Breast epithelium (tissue), 3 donors: ENCODE measurements at regions not wholly inside any gene's neighbourhood (a gene's known extent, or its start where the extent isn't known, plus 50 kb on each side); places are given as distances from the start of the nearest gene placed in this dataset.

Experiments used
- POLR2A ChIP-seq: fragments of 450-650 bp; IDR thresholded peaks from one replicate; pipeline ENCODE4 v1.6.1; 2016; ENCODE audit warnings: antibody characterized with exemption, mild to moderate bottlenecking, moderate library complexity
- POLR2AphosphoS5 ChIP-seq, 3 donors: sonication (generic); formaldehyde crosslinking; IDR thresholded peaks; one replicate each; pipeline ENCODE4 v1.6.1; 2017; ENCODE audit warnings: antibody characterized with exemption in 3 of 3
- TF ChIP-seq, protein P1 (sequence below), 3 donors: fragments of 450-650 bp; IDR thresholded peaks; one replicate each; pipeline ENCODE4 v1.5.1; 2016 to 2017; ENCODE audit warnings: antibody characterized with exemption in 3 of 3, mild to moderate bottlenecking in 3 of 3, moderate library complexity in 3 of 3

DNA sequence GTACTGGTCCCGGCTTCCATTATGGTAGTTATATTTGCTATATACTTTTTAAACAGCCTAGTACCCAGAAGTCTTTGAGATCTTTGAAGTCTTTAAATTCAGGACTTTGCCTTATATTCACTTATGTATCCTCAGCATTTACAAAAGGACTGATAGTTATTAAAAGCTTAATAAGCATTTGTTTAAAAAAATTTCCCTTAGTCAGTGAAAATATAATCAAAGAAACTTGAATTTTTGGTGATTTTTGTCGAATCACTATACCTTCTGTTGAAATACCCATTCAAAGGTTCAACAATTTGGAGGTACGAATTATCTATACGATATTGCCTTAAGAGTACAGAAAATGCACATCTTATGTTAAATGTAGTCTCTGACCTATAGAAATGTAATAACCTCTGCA, 721.4 kb downstream of the NSUN3 start:
- TF ChIP-seq, protein P1, sequence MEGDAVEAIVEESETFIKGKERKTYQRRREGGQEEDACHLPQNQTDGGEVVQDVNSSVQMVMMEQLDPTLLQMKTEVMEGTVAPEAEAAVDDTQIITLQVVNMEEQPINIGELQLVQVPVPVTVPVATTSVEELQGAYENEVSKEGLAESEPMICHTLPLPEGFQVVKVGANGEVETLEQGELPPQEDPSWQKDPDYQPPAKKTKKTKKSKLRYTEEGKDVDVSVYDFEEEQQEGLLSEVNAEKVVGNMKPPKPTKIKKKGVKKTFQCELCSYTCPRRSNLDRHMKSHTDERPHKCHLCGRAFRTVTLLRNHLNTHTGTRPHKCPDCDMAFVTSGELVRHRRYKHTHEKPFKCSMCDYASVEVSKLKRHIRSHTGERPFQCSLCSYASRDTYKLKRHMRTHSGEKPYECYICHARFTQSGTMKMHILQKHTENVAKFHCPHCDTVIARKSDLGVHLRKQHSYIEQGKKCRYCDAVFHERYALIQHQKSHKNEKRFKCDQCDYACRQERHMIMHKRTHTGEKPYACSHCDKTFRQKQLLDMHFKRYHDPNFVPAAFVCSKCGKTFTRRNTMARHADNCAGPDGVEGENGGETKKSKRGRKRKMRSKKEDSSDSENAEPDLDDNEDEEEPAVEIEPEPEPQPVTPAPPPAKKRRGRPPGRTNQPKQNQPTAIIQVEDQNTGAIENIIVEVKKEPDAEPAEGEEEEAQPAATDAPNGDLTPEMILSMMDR (IDR thresholded peaks at IDR 0.05) = no peak
- no peak for TF ChIP-seq POLR2AphosphoS5 (IDR thresholded peaks at IDR 0.05)
- TF ChIP-seq POLR2A = no peak
